K562 (cell line): ENCODE measurements at regions not wholly inside any gene's neighbourhood (a gene's known extent, or its start where the extent isn't known, plus 50 kb on each side); places are given as distances from the start of the nearest gene placed in this dataset.

Experiments
- ELF4 ChIP-seq: fragments of 450-650 bp; formaldehyde crosslinking; IDR thresholded peaks from 2 replicates; pipeline ENCODE4 v1.4.0; 2022; ENCODE audit warnings: missing genetic modification characterization
- ETV6 ChIP-seq, 3 experiments: fragments of 150-350 bp in 1 of 3; sonication (generic) in 1 of 3; formaldehyde crosslinking in 1 of 3; IDR thresholded peaks; 2 replicates each; pipeline versions ENCODE4 v1.6.1 to v1.8.0; 2014 to 2022; ENCODE audit warnings: borderline replicate concordance in 2 of 3, low read depth in 2 of 3, antibody characterized with exemption in 1 of 3, low read length in 1 of 3, mild to moderate bottlenecking in 1 of 3, missing genetic modification reagents in 1 of 3
- MGA ChIP-seq: fragments of 450-650 bp; IDR thresholded peaks from 2 replicates; pipeline ENCODE4 v1.6.1; 2016; ENCODE audit warnings: mild to moderate bottlenecking, moderate library complexity
- PRDM10 ChIP-seq: fragments of 450-650 bp; IDR thresholded peaks from 2 replicates; pipeline ENCODE4 v1.6.1; 2018; ENCODE audit not compliant: partially characterized antibody
- SRSF3 ChIP-seq: fragments of 200-400 bp; formaldehyde crosslinking; IDR thresholded peaks from 2 replicates; pipeline ENCODE4 v1.6.1; 2016; ENCODE audit warnings: mild to moderate bottlenecking, low read length, moderate library complexity; ENCODE audit not compliant: insufficient read depth
- ZBTB49 ChIP-seq: sonication (generic); formaldehyde crosslinking; IDR thresholded peaks from 2 replicates; pipeline ENCODE4 v1.8.0; 2022; ENCODE audit warnings: missing genetic modification reagents, mild to moderate bottlenecking, borderline replicate concordance
- ZNF12 ChIP-seq: sonication (generic); formaldehyde crosslinking; IDR thresholded peaks from 2 replicates; pipeline ENCODE4 v1.4.0; 2020; ENCODE audit warnings: mild to moderate bottlenecking, missing genetic modification reagents
- ZNF354B ChIP-seq: fragments of 250-450 bp; sonication (Bioruptor Pico); IDR thresholded peaks from 2 replicates; pipeline ENCODE4 v1.4.0; 2020
- ZNF384 ChIP-seq: IDR thresholded peaks from 2 replicates; pipeline ENCODE4 v1.6.1; 2012; ENCODE audit warnings: low read depth, low read length, improper control_type of control experiment

GRCh38 chr3:128547368-128547987, 54.5 kb upstream of the GATA2 start (continued):
- TF ChIP-seq ETV6 (IDR thresholded peaks at IDR 0.05; ENCODE audit: borderline replicate concordance in 1 of 2, low read depth in 2 of 2, low read length in 1 of 2), result no peak
- no peak for TF ChIP-seq ETV6 (CRISPR knock-in tag; IDR thresholded peaks at IDR 0.05; ENCODE audit: borderline replicate concordance)
- no peak for TF ChIP-seq ZBTB49 (CRISPR knock-in tag)
- TF ChIP-seq SRSF3, result no peak
- no peak for TF ChIP-seq ZNF12 (CRISPR knock-in tag)
- TF ChIP-seq MGA, result peak; percentile 96
- no peak for TF ChIP-seq ZNF354B (CRISPR knock-in tag)
- no peak for TF ChIP-seq ZNF384
- TF ChIP-seq ELF4 (CRISPR knock-in tag), result no peak
- peak; percentile 35 for TF ChIP-seq PRDM10
